SK-N-DZ (cell line): ENCODE measurements at regions not wholly inside any gene's neighbourhood (a gene's known extent, or its start where the extent isn't known, plus 50 kb on each side); places are given as distances from the start of the nearest gene placed in this dataset.

Experiments used
- DNase-seq: peaks from one replicate; pipeline ENCODE4 v3.0.0-alpha.2; 2015; ENCODE audit warnings: low spot score

- DNase-seq: no peak
Measured at GRCh38 chr7:134391223-134391622, 67.7 kb downstream of the AKR1B1 start.

GRCh38 chr7:134388336-134389019 is 70.4 kb downstream of the AKR1B1 start:
- no peak for DNase-seq

GRCh38 chr7:134378562-134378961 is 61.8 kb upstream of the SLC35B4 start:
- DNase-seq: no peak

- DNase-seq: no peak
Measured at GRCh38 chr7:134376693-134377092, 60.0 kb upstream of the SLC35B4 start.

GRCh38 chr7:134375206-134375605 is 58.5 kb upstream of the SLC35B4 start:
- no peak for DNase-seq

DNA sequence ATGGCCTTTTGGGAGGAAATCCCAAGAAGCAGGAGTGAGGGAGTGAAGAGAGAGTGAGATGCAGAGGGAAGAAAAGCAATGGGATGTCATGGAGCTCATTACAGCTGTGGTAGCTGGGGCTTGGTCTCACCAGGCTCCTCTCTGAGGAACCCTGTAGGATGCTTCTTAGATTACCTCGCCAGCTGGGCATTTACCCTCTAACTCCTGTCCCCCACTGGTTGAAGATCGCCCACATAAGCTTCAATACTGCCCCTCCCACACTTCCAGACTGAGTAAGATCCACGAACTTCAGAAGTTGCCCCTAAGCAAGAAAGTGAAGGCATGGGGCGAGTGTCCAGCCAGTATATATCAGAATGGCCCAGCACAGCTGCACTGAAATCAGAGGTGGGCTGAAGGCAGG is 58.1 kb upstream of the SLC35B4 start:
- no peak for DNase-seq

- no peak for DNase-seq
Measured at GRCh38 chr7:134374291-134374690, 57.6 kb upstream of the SLC35B4 start.

- no peak for DNase-seq
Measured at GRCh38 chr7:134372858-134373257, 56.1 kb upstream of the SLC35B4 start.

DNA sequence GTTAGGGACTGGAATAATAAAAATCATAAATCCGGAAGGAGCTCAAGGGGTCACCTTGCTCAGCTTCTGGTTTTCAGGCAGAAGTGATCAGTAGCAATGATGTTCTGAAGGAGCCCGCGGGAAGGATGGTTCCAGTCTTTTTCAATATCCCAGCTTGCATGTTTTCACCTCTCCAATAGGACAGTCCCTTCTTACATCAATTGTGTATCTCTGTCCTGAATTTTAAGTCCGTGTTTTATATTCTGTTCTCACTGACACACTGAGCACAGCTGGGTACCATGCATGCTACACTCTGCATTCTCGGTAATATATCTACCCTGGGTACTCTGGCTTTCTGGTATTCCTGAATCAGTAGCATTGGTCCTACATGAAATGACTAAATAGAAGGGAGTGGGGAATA is 55.2 kb upstream of the SLC35B4 start:
- DNase-seq: no peak

DNA sequence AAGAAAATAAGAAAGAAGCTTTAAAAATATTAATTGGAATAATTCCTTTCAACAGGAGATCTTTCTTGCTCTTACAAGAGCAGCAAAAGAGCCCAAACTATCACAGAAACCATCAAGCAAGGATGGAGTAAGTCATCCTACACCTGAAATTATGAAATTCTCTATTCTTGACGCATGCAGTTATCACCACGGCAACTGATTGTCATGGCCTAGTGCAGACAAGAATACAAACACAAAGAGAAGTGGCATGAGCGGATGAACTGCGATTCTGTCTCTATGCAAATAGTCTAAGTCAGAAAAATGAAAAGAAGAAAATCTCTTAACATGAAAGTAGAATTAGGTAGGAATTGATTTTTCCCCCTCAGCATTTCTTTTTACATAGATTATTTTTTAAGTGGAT is 54.8 kb upstream of the SLC35B4 start:
- no peak for DNase-seq

DNA sequence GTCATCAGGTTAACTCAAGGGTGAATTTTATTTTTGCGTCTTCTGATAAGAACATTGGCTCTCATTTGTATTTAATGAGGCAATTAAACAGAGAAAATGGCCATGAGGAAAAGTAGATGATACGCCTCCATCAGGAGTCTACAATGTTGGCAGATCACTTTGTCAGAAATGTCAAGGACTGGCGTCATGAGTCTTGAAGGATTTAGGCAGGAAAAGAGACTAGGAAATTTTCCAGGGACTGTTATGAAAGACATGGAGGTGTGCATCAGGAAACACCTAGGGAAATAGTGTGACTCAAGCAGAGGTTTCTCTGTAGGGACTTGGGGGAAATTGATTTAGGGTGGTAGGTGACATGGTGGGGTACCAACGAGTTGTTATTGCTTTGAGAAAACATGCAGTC is 53.4 kb upstream of the SLC35B4 start:
- no peak for DNase-seq

- peak; percentile 45 for DNase-seq
Measured at GRCh38 chr7:134368851-134369544, 52.3 kb upstream of the SLC35B4 start.

DNA sequence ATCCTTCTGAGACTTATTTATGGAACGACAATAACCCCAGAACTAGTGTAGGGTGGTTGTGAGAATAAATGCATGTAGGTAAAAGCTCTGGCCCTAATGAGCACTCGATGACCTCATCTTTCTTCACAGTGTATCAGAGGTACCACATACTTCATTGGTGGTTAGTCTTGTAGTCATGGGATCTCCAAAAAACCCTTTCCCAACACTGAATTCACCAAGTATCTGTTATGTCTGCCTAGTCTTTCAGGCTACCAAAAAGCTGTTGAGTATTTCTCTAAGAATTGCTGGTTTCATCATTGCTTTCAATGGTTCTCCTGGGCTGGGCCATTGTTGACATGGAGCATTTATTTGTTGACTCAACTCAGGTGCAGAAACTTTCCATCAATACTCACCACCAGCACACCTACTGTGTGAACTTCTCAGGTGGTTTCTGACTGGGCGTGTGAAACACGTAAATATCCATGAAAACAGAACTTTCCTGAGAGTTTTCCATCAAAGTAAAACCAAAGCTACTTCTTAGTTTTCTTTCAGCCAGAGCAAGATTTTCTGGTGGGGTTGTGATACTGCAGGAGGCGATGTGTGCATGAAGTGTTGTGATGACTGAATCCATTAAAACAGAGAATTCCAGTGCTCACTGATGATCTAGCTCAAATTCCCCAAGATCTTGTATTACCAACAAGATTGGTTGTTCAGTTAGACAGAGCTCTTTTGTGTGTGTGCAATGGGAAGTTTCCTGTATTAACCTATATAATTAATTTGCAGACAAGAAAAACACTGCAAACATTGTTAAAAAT is 51.4 kb upstream of the SLC35B4 start:
- DNase-seq: no peak
